ENCODE measurements at regions not wholly inside any gene's neighbourhood (a gene's known extent, or its start where the extent isn't known, plus 50 kb on each side); places are given as distances from the start of the nearest gene placed in this dataset.
"Not testable (repeated sequence)": the region's sequence is repeated elsewhere in the genome, so short reads cannot be mapped to it uniquely, and the experiment has no call there.

GRCh38 chr2:83990636-83991035, 468.4 kb downstream of the SUCLG1 start:
- no peak for DNase-seq (ENCODE audit: low read depth, low spot score)
- Histone ChIP-seq H3K4me1 (ENCODE audit: insufficient read depth, insufficient read length) (no peaks in the 10 kb centered on the region), H3K36me3 (ENCODE audit: insufficient read depth, insufficient read length, low read length) (no peaks in the 10 kb centered on the region), H3K9me3 (ENCODE audit: insufficient read depth, low read length) (no peaks in the 10 kb centered on the region), H3K4me3 (ENCODE audit: insufficient read length, low read depth) (no peak overlapping the region), H3K27me3 (ENCODE audit: insufficient read depth, insufficient read length) (no peaks in the 10 kb centered on the region), H3K9ac (ENCODE audit: insufficient read length, low read depth) (no peak overlapping the region)
- TF ChIP-seq ZNF274 (IDR thresholded peaks at IDR 0.05; ENCODE audit: low read depth, low read length) = no peak
- TF ChIP-seq YY1 (IDR thresholded peaks at IDR 0.05; ENCODE audit: insufficient read depth, insufficient read length) = no peak
- TF ChIP-seq SUZ12 (IDR thresholded peaks at IDR 0.05; ENCODE audit: extremely low read depth, insufficient read depth, insufficient read length) = no peak

DNA sequence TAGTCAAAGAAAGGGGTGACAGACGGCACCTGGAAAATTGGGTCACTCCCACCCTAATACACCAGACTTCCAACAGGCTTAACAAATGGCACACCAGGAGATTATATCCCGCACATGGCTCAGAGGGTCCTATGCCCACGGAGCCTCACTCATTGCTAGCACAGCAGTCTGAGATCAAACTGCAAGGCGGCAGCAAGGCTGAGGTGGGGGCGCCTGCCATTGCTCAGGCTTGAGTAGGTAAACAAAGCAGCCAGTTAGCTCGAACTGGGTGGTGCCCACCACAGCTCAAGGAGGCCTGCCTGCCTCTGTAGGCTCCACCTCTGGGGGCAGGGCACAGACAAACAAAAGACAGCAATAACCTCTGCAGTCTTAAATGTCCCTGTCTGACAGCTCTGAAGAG, 482.5 kb downstream of the SUCLG1 start:
- not testable (repeated sequence) for H3K36me3 ChIP-seq (ENCODE audit: insufficient read depth, insufficient read length, low read length)

GRCh38 chr2:83972128-83972527, 487.0 kb downstream of the SUCLG1 start:
- H3K4me1 ChIP-seq (ENCODE audit: insufficient read depth, insufficient read length) = no peaks in the 10 kb centered on the region
- no peak for TF ChIP-seq SUZ12 (IDR thresholded peaks at IDR 0.05; ENCODE audit: extremely low read depth, insufficient read depth, insufficient read length)
- no peak for TF ChIP-seq ZNF274 (IDR thresholded peaks at IDR 0.05; ENCODE audit: low read depth, low read length)
- no peak for TF ChIP-seq YY1 (IDR thresholded peaks at IDR 0.05; ENCODE audit: insufficient read depth, insufficient read length)

More for the DNA sequence above, 482.5 kb downstream of the SUCLG1 start:
- not testable (repeated sequence) for H3K9ac ChIP-seq (ENCODE audit: insufficient read length, low read depth); H3K27me3 ChIP-seq (ENCODE audit: insufficient read depth, insufficient read length); H3K4me1 ChIP-seq (ENCODE audit: insufficient read depth, insufficient read length); H3K4me3 ChIP-seq (ENCODE audit: insufficient read length, low read depth); H3K9me3 ChIP-seq (ENCODE audit: insufficient read depth, low read length); DNase-seq (ENCODE audit: low read depth, low spot score)

GRCh38 chr2:83971547-83971946, 487.5 kb downstream of the SUCLG1 start:
- TF ChIP-seq SUZ12 (IDR thresholded peaks at IDR 0.05; ENCODE audit: extremely low read depth, insufficient read depth, insufficient read length) (no peak), YY1 (IDR thresholded peaks at IDR 0.05; ENCODE audit: insufficient read depth, insufficient read length) (no peak), ZNF274 (IDR thresholded peaks at IDR 0.05; ENCODE audit: low read depth, low read length) (no peak)
- no peaks in the 10 kb centered on the region for H3K27me3 ChIP-seq (ENCODE audit: insufficient read depth, insufficient read length)
- H3K9ac ChIP-seq (ENCODE audit: insufficient read length, low read depth) = no peak overlapping the region
- no peak overlapping the region for H3K4me3 ChIP-seq (ENCODE audit: insufficient read length, low read depth)
- H3K36me3 ChIP-seq (ENCODE audit: insufficient read depth, insufficient read length, low read length) = no peaks in the 10 kb centered on the region
- no peaks in the 10 kb centered on the region for H3K9me3 ChIP-seq (ENCODE audit: insufficient read depth, low read length)
- no peak for DNase-seq (ENCODE audit: low read depth, low spot score)
- no peaks in the 10 kb centered on the region for H3K4me1 ChIP-seq (ENCODE audit: insufficient read depth, insufficient read length)

More at GRCh38 chr2:83972128-83972527, 487.0 kb downstream of the SUCLG1 start:
- no peaks in the 10 kb centered on the region for H3K27me3 ChIP-seq (ENCODE audit: insufficient read depth, insufficient read length)
- H3K9me3 ChIP-seq (ENCODE audit: insufficient read depth, low read length) = no peaks in the 10 kb centered on the region
- no peak overlapping the region for H3K9ac ChIP-seq (ENCODE audit: insufficient read length, low read depth)
- no peak overlapping the region for H3K4me3 ChIP-seq (ENCODE audit: insufficient read length, low read depth)
- DNase-seq (ENCODE audit: low read depth, low spot score) = no peak
- no peaks in the 10 kb centered on the region for H3K36me3 ChIP-seq (ENCODE audit: insufficient read depth, insufficient read length, low read length)

- Histone ChIP-seq H3K9me3 (ENCODE audit: insufficient read depth, low read length) (no peaks in the 10 kb centered on the region), H3K27me3 (ENCODE audit: insufficient read depth, insufficient read length) (no peaks in the 10 kb centered on the region), H3K4me3 (ENCODE audit: insufficient read length, low read depth) (no peak overlapping the region), H3K9ac (ENCODE audit: insufficient read length, low read depth) (no peak overlapping the region), H3K36me3 (ENCODE audit: insufficient read depth, insufficient read length, low read length) (no peaks in the 10 kb centered on the region), H3K4me1 (ENCODE audit: insufficient read depth, insufficient read length) (no peaks in the 10 kb centered on the region)
- TF ChIP-seq ZNF274 (IDR thresholded peaks at IDR 0.05; ENCODE audit: low read depth, low read length) = no peak
- TF ChIP-seq YY1 (IDR thresholded peaks at IDR 0.05; ENCODE audit: insufficient read depth, insufficient read length) = no peak
- TF ChIP-seq SUZ12 (IDR thresholded peaks at IDR 0.05; ENCODE audit: extremely low read depth, insufficient read depth, insufficient read length) = no peak
- DNase-seq (ENCODE audit: low read depth, low spot score) = no peak
Observed at GRCh38 chr2:83970217-83970929, 488.7 kb downstream of the SUCLG1 start.

DNA sequence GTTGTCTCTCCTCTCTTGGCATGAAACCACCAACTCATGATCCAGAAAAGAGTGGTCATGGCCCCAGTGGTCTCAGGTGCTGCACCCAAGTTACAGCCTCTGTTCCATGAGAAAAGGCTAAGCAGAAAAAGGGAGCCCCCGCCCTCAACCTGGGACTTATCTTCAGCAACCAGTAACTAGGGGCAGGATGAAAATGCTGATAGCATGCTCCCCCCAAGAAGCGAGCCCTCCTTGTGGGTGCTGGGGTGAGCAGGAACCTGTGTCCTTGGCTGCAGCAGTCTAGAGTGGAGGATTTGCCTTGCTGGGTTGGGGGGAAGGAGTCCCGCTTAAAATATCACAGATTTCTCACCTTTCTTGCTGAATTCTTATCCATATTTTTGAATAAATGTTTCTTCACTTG, 490.0 kb downstream of the SUCLG1 start:
- no peak overlapping the region for H3K4me3 ChIP-seq (ENCODE audit: insufficient read length, low read depth)
- no peaks in the 10 kb centered on the region for H3K36me3 ChIP-seq (ENCODE audit: insufficient read depth, insufficient read length, low read length)
- no peaks in the 10 kb centered on the region for H3K27me3 ChIP-seq (ENCODE audit: insufficient read depth, insufficient read length)
- TF ChIP-seq SUZ12 (IDR thresholded peaks at IDR 0.05; ENCODE audit: extremely low read depth, insufficient read depth, insufficient read length) (no peak), YY1 (IDR thresholded peaks at IDR 0.05; ENCODE audit: insufficient read depth, insufficient read length) (no peak), ZNF274 (IDR thresholded peaks at IDR 0.05; ENCODE audit: low read depth, low read length) (no peak)
- no peak overlapping the region for H3K9ac ChIP-seq (ENCODE audit: insufficient read length, low read depth)
- no peaks in the 10 kb centered on the region for H3K9me3 ChIP-seq (ENCODE audit: insufficient read depth, low read length)
- no peak for DNase-seq (ENCODE audit: low read depth, low spot score)
- no peaks in the 10 kb centered on the region for H3K4me1 ChIP-seq (ENCODE audit: insufficient read depth, insufficient read length)

- no peaks in the 10 kb centered on the region for H3K36me3 ChIP-seq (ENCODE audit: insufficient read depth, insufficient read length, low read length)
- H3K27me3 ChIP-seq (ENCODE audit: insufficient read depth, insufficient read length) = no peaks in the 10 kb centered on the region
- no peak overlapping the region for H3K9ac ChIP-seq (ENCODE audit: insufficient read length, low read depth)
- no peak for DNase-seq (ENCODE audit: low read depth, low spot score)
- H3K4me3 ChIP-seq (ENCODE audit: insufficient read length, low read depth) = no peak overlapping the region
- TF ChIP-seq YY1 (IDR thresholded peaks at IDR 0.05; ENCODE audit: insufficient read depth, insufficient read length) (no peak), ZNF274 (IDR thresholded peaks at IDR 0.05; ENCODE audit: low read depth, low read length) (no peak), SUZ12 (IDR thresholded peaks at IDR 0.05; ENCODE audit: extremely low read depth, insufficient read depth, insufficient read length) (no peak)
- no peaks in the 10 kb centered on the region for H3K9me3 ChIP-seq (ENCODE audit: insufficient read depth, low read length)
- no peaks in the 10 kb centered on the region for H3K4me1 ChIP-seq (ENCODE audit: insufficient read depth, insufficient read length)
Observed at GRCh38 chr2:83967854-83968253, 491.2 kb downstream of the SUCLG1 start.

- H3K9me3 ChIP-seq (ENCODE audit: insufficient read depth, low read length); DNase-seq (ENCODE audit: low read depth, low spot score); H3K36me3 ChIP-seq (ENCODE audit: insufficient read depth, insufficient read length, low read length); H3K9ac ChIP-seq (ENCODE audit: insufficient read length, low read depth); H3K4me3 ChIP-seq (ENCODE audit: insufficient read length, low read depth); H3K27me3 ChIP-seq (ENCODE audit: insufficient read depth, insufficient read length); H3K4me1 ChIP-seq (ENCODE audit: insufficient read depth, insufficient read length): not testable (repeated sequence)
Observed at GRCh38 chr2:83966946-83967345, 492.1 kb downstream of the SUCLG1 start.

Measured in NT2/D1 (cell line).